ENCODE measurements at regions not wholly inside any gene's neighbourhood (a gene's known extent, or its start where the extent isn't known, plus 50 kb on each side); places are given as distances from the start of the nearest gene placed in this dataset.
A peak's percentile ranks its signal among the peaks of the same experiment; 100 is the strongest.

- TF ChIP-seq ISX (CRISPR knock-in tag; conservative IDR thresholded peaks at IDR 0.05) = no peak
- no peak for TF ChIP-seq PRDM15 (CRISPR knock-in tag; IDR thresholded peaks at IDR 0.05)
- no peak for TF ChIP-seq LRRFIP1 (CRISPR knock-in tag; conservative IDR thresholded peaks at IDR 0.05)
- no peak for TF ChIP-seq ZNF704 (CRISPR knock-in tag; IDR thresholded peaks at IDR 0.05; ENCODE audit: borderline replicate concordance)
- no peak for TF ChIP-seq KDM5B (CRISPR knock-in tag; IDR thresholded peaks at IDR 0.05; ENCODE audit: borderline replicate concordance)
- TF ChIP-seq HNF4A (CRISPR knock-in tag; IDR thresholded peaks at IDR 0.05) = peak; percentile 93
- no peak for TF ChIP-seq TGIF2 (CRISPR knock-in tag; IDR thresholded peaks at IDR 0.05)
- TF ChIP-seq ZNF432 (CRISPR knock-in tag; IDR thresholded peaks at IDR 0.05; ENCODE audit: borderline replicate concordance) = no peak
- no peak for TF ChIP-seq ZNF660 (CRISPR knock-in tag; IDR thresholded peaks at IDR 0.05; ENCODE audit: borderline replicate concordance, low read depth)
- TF ChIP-seq PBX3 (CRISPR knock-in tag; IDR thresholded peaks at IDR 0.05; ENCODE audit: borderline replicate concordance) = no peak
- no peak for TF ChIP-seq USF2 (IDR thresholded peaks at IDR 0.05; ENCODE audit: low read depth, low read length)
- TF ChIP-seq USF2 (CRISPR knock-in tag; IDR thresholded peaks at IDR 0.05; ENCODE audit: borderline replicate concordance) = no peak
- TF ChIP-seq MXD3 (CRISPR knock-in tag; IDR thresholded peaks at IDR 0.05) = no peak
- no peak for TF ChIP-seq CEBPZ (IDR thresholded peaks at IDR 0.05; ENCODE audit: low read length)
- 0 out of 2 replicates have a peak, but pooled peaks have one; percentile 25 for TF ChIP-seq GATAD1 (CRISPR knock-in tag; IDR thresholded peaks at IDR 0.05)
Measured at GRCh38 chr1:116316373-116316772, 56.7 kb upstream of the ATP1A1 start (continued).
